Thymus (tissue), 11 donors: ENCODE measurements at regions not wholly inside any gene's neighbourhood (a gene's known extent, or its start where the extent isn't known, plus 50 kb on each side); places are given as distances from the start of the nearest gene placed in this dataset.

ENCODE experiments used
- DNase-seq, 9 donors: peaks; one replicate each; pipeline ENCODE4 v3.0.0-alpha.2; 2013; ENCODE audit warnings: low spot score in 9 of 9, low read depth in 6 of 9, missing footprints in 1 of 9
- H3K27ac ChIP-seq, 2 donors: one replicate each; pipeline ENCODE4 v1.5.1; 2013; ENCODE audit warnings: control low read depth in 1 of 2, low read depth in 1 of 2, low read length in 1 of 2, mild to moderate bottlenecking in 1 of 2, moderate library complexity in 1 of 2
- H3K27me3 ChIP-seq, 2 donors: one replicate each; pipeline ENCODE4 v1.5.1; 2013; ENCODE audit warnings: low read length in 1 of 2; ENCODE audit not compliant: control insufficient read depth in 2 of 2, insufficient read depth in 1 of 2
- H3K36me3 ChIP-seq, 2 donors: one replicate each; pipeline ENCODE4 v1.5.1; 2013; ENCODE audit warnings: low read length in 1 of 2, mild to moderate bottlenecking in 1 of 2, moderate library complexity in 1 of 2; ENCODE audit not compliant: control insufficient read depth in 2 of 2, insufficient read depth in 2 of 2
- H3K4me1 ChIP-seq, 2 donors: one replicate each; pipeline ENCODE4 v1.5.1; 2013; ENCODE audit warnings: low read length in 2 of 2; ENCODE audit not compliant: control insufficient read depth in 2 of 2, insufficient read depth in 2 of 2
- H3K4me3 ChIP-seq, 2 donors: one replicate each; pipeline ENCODE4 v1.5.1; 2013; ENCODE audit warnings: low read length in 2 of 2, control low read depth in 1 of 2, mild to moderate bottlenecking in 1 of 2
- H3K9me3 ChIP-seq, 2 donors: one replicate each; pipeline ENCODE4 v1.5.1; 2013; ENCODE audit warnings: low read length in 1 of 2, mild to moderate bottlenecking in 1 of 2; ENCODE audit not compliant: control insufficient read depth in 2 of 2, insufficient read depth in 1 of 2
- WGBS: extraction: QIAGEN DNeasy Blood & Tissue Kit; methylation state at CpG from one replicate; pipeline ENCODE4 v1.1.7; 2013; 5-methylcytosine and 5-hydroxymethylcytosine counted together
- donor health status: healthy.

DNA sequence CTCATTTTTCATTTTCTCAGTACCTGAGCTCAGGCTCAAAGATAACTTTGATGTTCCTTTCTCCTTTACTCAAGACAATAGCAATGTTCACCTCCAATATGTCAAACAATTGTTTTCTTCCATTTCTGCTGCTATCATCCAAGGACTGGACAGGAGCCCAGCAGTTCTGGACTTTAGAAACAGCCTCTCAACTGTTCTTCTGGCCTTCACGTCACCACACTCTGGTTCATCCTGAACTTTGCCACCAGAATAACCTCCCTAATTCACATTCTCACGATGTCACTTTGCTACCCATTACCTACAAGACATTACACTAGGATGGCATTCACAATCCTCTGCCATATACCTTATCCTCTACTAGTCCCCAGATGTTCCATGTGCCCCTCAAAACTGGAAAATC lies 60.6 kb upstream of the PLEKHG1 start:
- 100% methylated on average over 2 of the region's 2 CpGs for WGBS
- no peak for DNase-seq
- Histone ChIP-seq H3K27ac (no peak overlapping the region), H3K4me1 (peaks cover 0 to 4% of the 10 kb centered on the region in 2 donors), H3K36me3 (no peaks in the 10 kb centered on the region), H3K4me3 (no peak overlapping the region), H3K9me3 (no peaks in the 10 kb centered on the region), H3K27me3 (peaks cover 0 to 2% of the 10 kb centered on the region in 2 donors)

DNA sequence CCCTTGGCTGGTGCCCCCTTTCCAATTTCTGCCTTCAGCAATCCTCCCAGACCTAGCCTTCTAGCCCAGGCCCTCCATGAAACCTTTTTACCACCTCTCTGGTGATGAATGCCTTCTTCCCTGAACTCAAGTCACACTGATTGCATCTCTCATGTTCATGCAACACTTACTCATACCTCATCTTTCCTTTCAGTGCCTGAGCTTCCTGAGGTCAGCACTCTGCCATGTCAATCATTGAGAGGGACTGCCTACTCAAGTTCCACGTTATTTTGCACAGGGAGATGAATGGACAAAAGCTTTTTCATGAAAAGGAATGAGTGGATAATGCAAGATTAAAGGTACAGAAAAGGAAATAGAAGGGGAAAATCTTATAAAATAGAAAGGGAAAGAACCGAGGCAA lies 60.1 kb upstream of the PLEKHG1 start:
- H3K4me3 ChIP-seq, result no peak overlapping the region
- WGBS, result 89% methylated on average over 2 of the region's 2 CpGs
- H3K27ac ChIP-seq, result no peak overlapping the region
- H3K27me3 ChIP-seq, result peaks cover 0 to 2% of the 10 kb centered on the region in 2 donors
- H3K4me1 ChIP-seq, result peaks cover 0 to 4% of the 10 kb centered on the region in 2 donors
- H3K9me3 ChIP-seq, result no peaks in the 10 kb centered on the region
- no peaks in the 10 kb centered on the region for H3K36me3 ChIP-seq
- no peak for DNase-seq

DNA sequence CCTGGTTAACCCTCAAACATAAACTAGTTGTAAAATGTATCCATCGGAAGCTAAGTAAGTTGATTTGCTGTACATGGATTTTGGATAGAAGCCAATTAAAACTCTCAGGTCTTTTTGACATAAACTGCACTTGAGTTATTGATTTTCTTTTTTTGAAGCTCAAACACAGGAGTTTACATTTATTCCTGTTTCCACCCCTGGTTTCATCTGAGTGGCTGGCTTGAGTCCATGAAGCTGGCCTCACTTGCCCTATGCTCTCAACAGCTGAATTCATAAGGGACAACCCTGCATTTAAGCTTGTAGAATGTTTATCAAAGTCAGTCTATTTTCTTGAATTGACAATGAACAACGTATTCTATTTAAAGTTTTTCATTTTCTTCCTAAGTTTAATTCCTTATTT lies 58.1 kb upstream of the PLEKHG1 start:
- Histone ChIP-seq H3K27me3 (peaks cover 0 to 6% of the 10 kb centered on the region in 2 donors), H3K4me3 (no peak overlapping the region), H3K36me3 (no peaks in the 10 kb centered on the region), H3K4me1 (peaks cover 0 to 4% of the 10 kb centered on the region in 2 donors), H3K27ac (no peak overlapping the region), H3K9me3 (no peaks in the 10 kb centered on the region)
- DNase-seq, result no peak
- WGBS, result 90% methylated on average over 2 of the region's 2 CpGs

DNA sequence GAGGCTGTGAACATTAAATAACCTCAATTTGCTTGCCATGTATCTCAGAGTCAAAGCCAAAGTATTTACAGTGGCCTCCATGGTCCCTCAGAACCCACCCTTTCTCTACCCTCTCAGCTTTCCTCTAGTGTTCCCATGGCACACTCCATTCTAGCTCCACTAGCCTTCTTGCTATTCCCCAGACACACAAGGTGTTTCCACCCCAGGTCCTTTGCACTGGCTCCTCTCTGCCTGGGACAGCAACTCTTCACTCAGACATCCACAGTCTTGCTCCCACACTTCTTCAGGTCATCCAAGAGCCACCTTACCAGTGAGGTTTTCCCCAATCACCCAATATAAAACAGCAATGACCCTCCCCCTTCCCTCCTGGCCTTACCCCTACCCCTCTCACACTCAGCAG lies 56.5 kb upstream of the PLEKHG1 start:
- peaks cover 2 to 16% of the 10 kb centered on the region in 2 donors for H3K27me3 ChIP-seq
- H3K27ac ChIP-seq, result no peak overlapping the region
- no peaks in the 10 kb centered on the region for H3K36me3 ChIP-seq
- DNase-seq, result no peak
- H3K4me3 ChIP-seq, result no peak overlapping the region
- peaks cover 0 to 4% of the 10 kb centered on the region in 2 donors for H3K4me1 ChIP-seq
- H3K9me3 ChIP-seq, result no peaks in the 10 kb centered on the region

DNA sequence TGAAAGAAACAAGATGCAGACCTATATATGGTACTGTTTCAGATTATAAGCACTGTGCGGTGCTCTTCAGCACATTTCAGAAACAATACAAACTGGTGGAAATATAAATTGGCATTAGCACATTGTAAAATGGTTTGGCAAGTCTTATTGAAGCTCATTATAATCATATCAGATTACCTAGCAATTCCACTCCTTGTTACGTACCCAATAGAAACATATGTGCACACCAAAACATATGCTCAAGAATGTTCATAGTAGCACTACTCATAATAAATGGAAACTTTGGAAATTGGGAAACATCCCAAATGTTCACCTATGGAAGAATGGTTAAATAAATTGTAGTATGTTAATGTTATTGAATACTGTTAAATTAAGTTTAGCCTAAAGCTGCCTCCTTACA lies 54.9 kb upstream of the PLEKHG1 start:
- no peaks in the 10 kb centered on the region for H3K36me3 ChIP-seq
- no peak overlapping the region for H3K4me3 ChIP-seq
- no peak overlapping the region for H3K27ac ChIP-seq
- H3K27me3 ChIP-seq, result peaks cover 2 to 16% of the 10 kb centered on the region in 2 donors
- DNase-seq, result no peak
- no peaks in the 10 kb centered on the region for H3K9me3 ChIP-seq
- H3K4me1 ChIP-seq, result peaks cover 0 to 4% of the 10 kb centered on the region in 2 donors
- WGBS, result 98% methylated on average over 2 of the region's 2 CpGs

DNA sequence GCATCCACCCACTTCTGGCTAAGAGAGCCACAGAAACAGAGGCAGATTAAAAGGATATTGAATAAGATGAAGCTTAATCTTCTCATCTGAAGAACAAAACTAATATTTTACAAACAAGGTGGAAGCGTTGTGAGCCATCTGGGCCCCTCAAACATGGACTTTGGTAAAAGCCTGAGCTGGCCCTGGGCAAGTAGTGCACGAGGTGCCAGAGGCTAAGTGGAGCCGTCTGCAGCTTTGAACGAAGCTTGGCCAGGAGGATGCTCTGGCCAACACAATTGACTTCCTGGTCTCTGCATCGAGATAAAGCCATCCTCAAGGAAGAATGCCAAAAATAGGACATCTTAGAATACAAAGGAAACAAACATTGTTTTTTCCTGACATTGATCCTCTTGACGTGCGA lies 53.2 kb upstream of the PLEKHG1 start:
- Histone ChIP-seq H3K27me3 (peaks cover 2 to 16% of the 10 kb centered on the region in 2 donors), H3K9me3 (no peaks in the 10 kb centered on the region), H3K27ac (no peak overlapping the region), H3K36me3 (no peaks in the 10 kb centered on the region), H3K4me1 (no peaks in the 10 kb centered on the region), H3K4me3 (no peak overlapping the region)
- WGBS, result 59% methylated on average over 7 of the region's 7 CpGs
- no peak for DNase-seq

DNA sequence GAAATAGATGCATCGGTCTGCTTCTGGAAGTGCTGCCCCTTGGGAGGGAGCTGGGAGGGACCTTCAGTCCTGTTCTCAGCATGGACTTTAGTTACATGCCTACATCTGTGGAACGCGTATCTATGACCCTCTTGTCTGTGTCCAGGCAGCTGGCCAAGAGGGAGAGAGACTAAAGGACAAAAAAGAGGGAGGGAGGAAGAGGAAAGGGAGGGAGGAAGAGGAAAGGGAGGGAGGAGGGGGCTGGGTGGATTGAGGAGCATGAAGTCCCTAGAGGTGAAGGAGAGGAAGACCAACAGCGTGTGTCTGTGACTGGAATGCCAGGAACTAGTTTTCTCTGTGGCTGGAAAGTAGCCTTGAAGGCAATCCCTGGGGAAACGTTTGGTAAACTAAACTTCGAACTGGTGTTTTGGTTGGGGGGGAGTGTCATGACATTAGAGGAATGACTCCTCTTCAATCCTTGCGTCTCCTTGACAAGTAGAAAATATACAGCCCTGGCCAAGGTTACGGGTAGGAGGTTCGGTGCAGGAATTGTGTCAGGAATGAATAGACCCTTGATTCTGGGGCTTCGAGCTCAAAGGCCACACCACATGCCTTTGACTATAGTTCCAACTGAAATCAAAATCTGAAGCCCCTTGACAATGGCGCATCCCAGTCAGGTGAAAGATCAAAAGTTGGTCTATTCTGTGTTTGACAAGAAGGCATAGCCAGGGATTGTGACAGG lies 52.0 kb upstream of the PLEKHG1 start:
- H3K27ac ChIP-seq, result no peak overlapping the region
- no peaks in the 10 kb centered on the region for H3K4me1 ChIP-seq
- peaks cover 2 to 16% of the 10 kb centered on the region in 2 donors for H3K27me3 ChIP-seq
- no peak for DNase-seq
- H3K9me3 ChIP-seq, result no peaks in the 10 kb centered on the region
- H3K36me3 ChIP-seq, result no peaks in the 10 kb centered on the region
- 82% methylated on average over 11 of the region's 11 CpGs for WGBS
- no peak overlapping the region for H3K4me3 ChIP-seq

DNA sequence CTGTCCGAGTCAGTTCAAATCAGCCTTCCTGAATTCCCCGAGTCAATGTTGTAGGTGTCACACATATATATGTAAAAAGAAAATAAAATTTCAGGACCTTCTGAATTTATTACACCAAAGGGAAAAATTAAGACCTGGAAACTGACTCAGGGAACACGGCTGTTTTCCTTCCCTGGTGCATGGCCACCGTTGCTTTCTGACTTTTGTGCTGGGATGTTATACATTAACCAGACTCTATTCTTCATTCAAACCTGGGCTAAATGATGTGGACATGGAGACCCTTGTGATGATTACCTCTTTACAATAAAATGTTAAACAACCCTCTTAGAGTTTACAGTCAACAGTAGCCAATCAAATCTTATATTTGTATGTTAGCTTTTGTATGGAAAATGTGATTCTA lies 51.4 kb upstream of the PLEKHG1 start:
- Histone ChIP-seq H3K4me3 (no peak overlapping the region), H3K4me1 (no peaks in the 10 kb centered on the region), H3K36me3 (no peaks in the 10 kb centered on the region), H3K27ac (no peak overlapping the region), H3K27me3 (peaks cover 2 to 15% of the 10 kb centered on the region in 2 donors), H3K9me3 (no peaks in the 10 kb centered on the region)
- DNase-seq, result no peak
- 98% methylated on average over 4 of the region's 4 CpGs for WGBS

DNA sequence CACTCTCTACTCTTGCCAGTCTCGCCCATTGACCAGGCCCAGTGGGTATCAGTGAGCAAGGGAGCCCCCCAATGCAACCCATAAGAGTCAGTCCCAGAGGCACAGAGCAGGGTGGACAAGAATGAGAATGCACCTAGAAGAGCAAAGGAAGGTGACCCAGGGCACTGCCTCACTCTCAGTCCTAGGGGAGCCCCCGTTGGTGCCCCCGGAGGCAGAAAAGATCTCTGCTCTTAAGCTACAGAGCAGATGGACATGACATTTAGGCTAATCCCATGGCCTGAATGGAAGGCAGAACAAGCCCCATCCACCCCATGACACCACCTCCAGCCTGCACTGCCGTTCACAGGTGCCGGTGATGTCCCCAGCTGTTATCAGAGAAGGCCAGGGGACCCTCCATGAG lies 50.7 kb upstream of the PLEKHG1 start:
- Histone ChIP-seq H3K4me1 (no peaks in the 10 kb centered on the region), H3K9me3 (no peaks in the 10 kb centered on the region), H3K27me3 (peaks cover 2 to 14% of the 10 kb centered on the region in 2 donors), H3K4me3 (no peak overlapping the region), H3K36me3 (no peaks in the 10 kb centered on the region), H3K27ac (no peak overlapping the region)
- 95% methylated on average over 5 of the region's 5 CpGs for WGBS
- no peak for DNase-seq
